OCI-LY1 (cell line): ENCODE measurements at regions not wholly inside any gene's neighbourhood (a gene's known extent, or its start where the extent isn't known, plus 50 kb on each side); places are given as distances from the start of the nearest gene placed in this dataset.

Experiments
- EZH2 ChIP-seq: fragments of 200-600 bp; sonication (generic), shearing (Covaris generic); IDR thresholded peaks from 2 replicates; pipeline ENCODE4 v1.8.0; 2017; ENCODE audit warnings: borderline replicate concordance, mixed run types, mild to moderate bottlenecking, antibody characterized with exemption, low read length, moderate library complexity, mixed read lengths
- TF ChIP-seq, protein P1 (sequence below): fragments of 200-600 bp; sonication (generic), shearing (Covaris generic); IDR thresholded peaks from 2 replicates; pipeline ENCODE4 v1.5.1; 2017; ENCODE audit warnings: mild to moderate bottlenecking, antibody characterized with exemption, low read length, moderate library complexity, mixed read lengths

- TF ChIP-seq, protein P1, sequence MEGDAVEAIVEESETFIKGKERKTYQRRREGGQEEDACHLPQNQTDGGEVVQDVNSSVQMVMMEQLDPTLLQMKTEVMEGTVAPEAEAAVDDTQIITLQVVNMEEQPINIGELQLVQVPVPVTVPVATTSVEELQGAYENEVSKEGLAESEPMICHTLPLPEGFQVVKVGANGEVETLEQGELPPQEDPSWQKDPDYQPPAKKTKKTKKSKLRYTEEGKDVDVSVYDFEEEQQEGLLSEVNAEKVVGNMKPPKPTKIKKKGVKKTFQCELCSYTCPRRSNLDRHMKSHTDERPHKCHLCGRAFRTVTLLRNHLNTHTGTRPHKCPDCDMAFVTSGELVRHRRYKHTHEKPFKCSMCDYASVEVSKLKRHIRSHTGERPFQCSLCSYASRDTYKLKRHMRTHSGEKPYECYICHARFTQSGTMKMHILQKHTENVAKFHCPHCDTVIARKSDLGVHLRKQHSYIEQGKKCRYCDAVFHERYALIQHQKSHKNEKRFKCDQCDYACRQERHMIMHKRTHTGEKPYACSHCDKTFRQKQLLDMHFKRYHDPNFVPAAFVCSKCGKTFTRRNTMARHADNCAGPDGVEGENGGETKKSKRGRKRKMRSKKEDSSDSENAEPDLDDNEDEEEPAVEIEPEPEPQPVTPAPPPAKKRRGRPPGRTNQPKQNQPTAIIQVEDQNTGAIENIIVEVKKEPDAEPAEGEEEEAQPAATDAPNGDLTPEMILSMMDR = no peak
- no peak for TF ChIP-seq EZH2
Observed at GRCh38 chr7:157470017-157470322, 133.2 kb downstream of the DNAJB6 start.
